Skeletal muscle satellite cell (primary cell): ENCODE measurements at regions not wholly inside any gene's neighbourhood (a gene's known extent, or its start where the extent isn't known, plus 50 kb on each side); places are given as distances from the start of the nearest gene placed in this dataset.
A peak's percentile ranks its signal among the peaks of the same experiment; 100 is the strongest.

ENCODE experiments used
- H3K27me3 ChIP-seq: 2 replicates; pipeline ENCODE4 v1.7.0; 2013; ENCODE audit warnings: low read length; ENCODE audit not compliant: control insufficient read depth, insufficient read depth
- H3K36me3 ChIP-seq: 2 replicates; pipeline ENCODE4 v1.7.0; 2013; ENCODE audit warnings: mild to moderate bottlenecking, control low read depth, low read length; ENCODE audit not compliant: insufficient read depth
- H3K4me1 ChIP-seq: 2 replicates; pipeline ENCODE4 v1.7.0; 2013; ENCODE audit warnings: low read length; ENCODE audit not compliant: control insufficient read depth, insufficient read depth
- H3K4me2 ChIP-seq: 2 replicates; pipeline ENCODE4 v1.7.0; 2013; ENCODE audit warnings: mild to moderate bottlenecking, low read length
- H3K4me3 ChIP-seq: 2 replicates; pipeline ENCODE4 v1.7.0; 2013; ENCODE audit warnings: low read length
- H3K9ac ChIP-seq: 2 replicates; pipeline ENCODE4 v1.7.0; 2013; ENCODE audit warnings: mild to moderate bottlenecking, low read depth, low read length, moderate library complexity
- H3K9me3 ChIP-seq: replicated peaks from 2 replicates; pipeline ENCODE4 v1.7.0; 2013; ENCODE audit warnings: mild to moderate bottlenecking, control low read depth, low read length

DNA sequence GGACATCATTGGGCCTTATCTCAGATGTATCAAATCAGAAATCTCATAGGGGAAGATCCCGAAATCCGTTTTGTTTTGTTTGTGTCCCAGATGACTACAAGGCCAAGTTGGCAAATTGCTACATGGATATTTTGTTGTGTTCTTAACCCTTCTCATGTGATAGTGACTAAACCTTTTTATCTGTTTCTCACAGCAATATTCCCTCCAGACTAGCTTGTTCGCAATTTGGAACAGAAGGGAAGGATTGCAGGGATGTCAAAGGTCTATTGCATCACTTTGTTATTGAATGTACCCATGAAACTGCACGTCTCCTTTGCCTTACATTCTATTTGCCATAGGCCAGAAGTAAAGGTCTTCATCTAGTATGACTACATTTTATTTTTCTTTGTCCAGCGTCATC is 453.9 kb downstream of the NFIB start:
- Histone ChIP-seq H3K27me3 (no peaks in the 10 kb centered on the region), H3K36me3 (no peaks in the 10 kb centered on the region), H3K9me3 (no peaks in the 10 kb centered on the region), H3K4me1 (peaks cover 11% of the 10 kb centered on the region), H3K4me3 (no peak overlapping the region), H3K4me2 (no peak overlapping the region), H3K9ac (no peak overlapping the region)

GRCh38 chr9:13857521-13857920 is 456.4 kb downstream of the NFIB start:
- Histone ChIP-seq H3K4me2 (peak overlapping the region; percentile 9), H3K4me3 (no peak overlapping the region), H3K36me3 (no peaks in the 10 kb centered on the region), H3K4me1 (peaks cover 11% of the 10 kb centered on the region), H3K9me3 (no peaks in the 10 kb centered on the region), H3K27me3 (no peaks in the 10 kb centered on the region), H3K9ac (no peak overlapping the region)

DNA sequence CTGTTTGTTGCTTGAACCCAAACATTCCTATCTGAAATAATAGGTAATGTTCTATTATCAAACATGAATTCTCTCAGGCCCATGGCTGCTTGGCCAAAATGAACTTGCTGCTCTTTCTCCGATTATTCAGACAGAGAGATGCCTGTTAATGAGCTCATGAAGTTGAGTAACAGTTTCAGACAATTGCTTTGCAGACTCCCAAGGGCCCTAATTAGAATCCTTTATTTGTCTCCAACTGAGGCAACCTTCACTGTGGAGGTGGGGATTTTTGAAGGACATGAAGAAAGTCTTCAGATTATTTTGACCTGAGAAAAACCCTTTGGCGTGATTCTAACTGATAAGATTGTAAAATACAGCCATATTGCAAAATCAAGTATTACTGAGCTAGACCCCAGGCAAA is 466.7 kb downstream of the NFIB start:
- Histone ChIP-seq H3K27me3 (peaks cover 9% of the 10 kb centered on the region), H3K4me1 (no peaks in the 10 kb centered on the region), H3K36me3 (no peaks in the 10 kb centered on the region), H3K4me3 (no peak overlapping the region), H3K4me2 (no peak overlapping the region), H3K9ac (no peak overlapping the region), H3K9me3 (no peaks in the 10 kb centered on the region)

DNA sequence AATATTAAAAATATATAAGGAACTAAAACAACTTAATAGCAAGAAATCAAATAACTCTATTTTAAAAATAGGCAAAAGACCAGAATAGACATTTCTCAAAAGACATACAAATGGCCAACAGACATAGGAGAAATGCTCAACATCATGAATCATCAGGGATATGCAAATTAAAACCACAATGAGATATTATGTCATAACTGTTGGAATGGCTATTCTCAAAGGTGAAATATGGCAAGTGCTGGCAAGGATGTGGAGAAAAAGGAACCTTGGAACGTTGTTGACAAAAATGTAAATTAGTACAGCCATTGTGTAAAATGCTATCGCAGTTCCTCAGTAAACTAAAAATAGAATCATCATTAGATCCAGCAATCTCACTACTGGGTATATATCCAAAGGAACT is 468.5 kb downstream of the NFIB start:
- Histone ChIP-seq H3K9ac (no peak overlapping the region), H3K4me3 (no peak overlapping the region), H3K4me2 (no peak overlapping the region), H3K36me3 (no peaks in the 10 kb centered on the region), H3K4me1 (no peaks in the 10 kb centered on the region), H3K27me3 (peaks cover 13% of the 10 kb centered on the region), H3K9me3 (no peaks in the 10 kb centered on the region)

GRCh38 chr9:13841746-13842462 is 472.0 kb downstream of the NFIB start:
- no peaks in the 10 kb centered on the region for H3K4me1 ChIP-seq
- no peak overlapping the region for H3K9ac ChIP-seq
- H3K4me2 ChIP-seq = no peak overlapping the region
- no peaks in the 10 kb centered on the region for H3K36me3 ChIP-seq
- no peak overlapping the region for H3K4me3 ChIP-seq
- H3K27me3 ChIP-seq = peaks cover 13% of the 10 kb centered on the region
- no peaks in the 10 kb centered on the region for H3K9me3 ChIP-seq

DNA sequence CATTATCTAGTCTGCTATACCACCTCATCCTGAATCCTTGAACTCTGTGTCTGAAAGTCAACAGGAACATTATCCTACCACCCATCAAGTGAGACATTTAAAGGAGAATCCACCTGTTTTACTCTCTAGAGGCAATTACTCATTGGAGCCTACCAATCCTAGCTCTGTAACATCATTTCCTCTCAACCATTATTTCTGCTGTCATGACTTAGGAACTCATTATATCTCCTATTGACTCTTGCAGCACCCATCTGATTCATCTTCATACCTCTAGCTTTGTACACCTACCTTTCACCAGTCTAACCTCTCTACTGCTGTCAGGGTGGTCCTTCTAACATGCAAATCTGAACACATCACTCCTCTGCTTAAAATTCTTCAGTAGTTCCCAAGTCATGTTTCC is 481.5 kb downstream of the NFIB start:
- H3K4me2 ChIP-seq = no peak overlapping the region

GRCh38 chr9:13823026-13823425 is 490.9 kb downstream of the NFIB start:
- no peak overlapping the region for H3K9ac ChIP-seq

More for the DNA sequence above, 481.5 kb downstream of the NFIB start:
- Histone ChIP-seq H3K27me3 (no peaks in the 10 kb centered on the region), H3K4me1 (no peaks in the 10 kb centered on the region), H3K9ac (no peak overlapping the region), H3K36me3 (no peaks in the 10 kb centered on the region), H3K9me3 (peaks cover 3% of the 10 kb centered on the region), H3K4me3 (no peak overlapping the region)

GRCh38 chr9:13817754-13818278 is 496.1 kb downstream of the NFIB start:
- H3K4me2 ChIP-seq = no peak overlapping the region
- H3K4me3 ChIP-seq = no peak overlapping the region
- H3K27me3 ChIP-seq = no peaks in the 10 kb centered on the region
- H3K9ac ChIP-seq = no peak overlapping the region
- peaks cover 7% of the 10 kb centered on the region for H3K4me1 ChIP-seq
- H3K36me3 ChIP-seq = no peaks in the 10 kb centered on the region
- H3K9me3 ChIP-seq = no peaks in the 10 kb centered on the region

More at GRCh38 chr9:13823026-13823425, 490.9 kb downstream of the NFIB start:
- no peak overlapping the region for H3K4me3 ChIP-seq
- no peaks in the 10 kb centered on the region for H3K9me3 ChIP-seq
- no peaks in the 10 kb centered on the region for H3K36me3 ChIP-seq
- H3K4me1 ChIP-seq = no peaks in the 10 kb centered on the region
- H3K4me2 ChIP-seq = no peak overlapping the region
- H3K27me3 ChIP-seq = peaks cover 4% of the 10 kb centered on the region

- Histone ChIP-seq H3K4me2 (no peak overlapping the region), H3K4me3 (no peak overlapping the region), H3K9ac (no peak overlapping the region), H3K36me3 (no peaks in the 10 kb centered on the region), H3K9me3 (no peaks in the 10 kb centered on the region), H3K4me1 (peaks cover 7% of the 10 kb centered on the region), H3K27me3 (no peaks in the 10 kb centered on the region)
Observed at GRCh38 chr9:13816837-13817236, 497.1 kb downstream of the NFIB start.

GRCh38 chr9:13814647-13815400 is 499.1 kb downstream of the NFIB start:
- H3K4me2 ChIP-seq = no peak overlapping the region
- H3K4me1 ChIP-seq = peaks cover 20% of the 10 kb centered on the region
- no peaks in the 10 kb centered on the region for H3K9me3 ChIP-seq
- H3K27me3 ChIP-seq = no peaks in the 10 kb centered on the region
- no peak overlapping the region for H3K4me3 ChIP-seq
- H3K9ac ChIP-seq = no peak overlapping the region
- H3K36me3 ChIP-seq = no peaks in the 10 kb centered on the region

- H3K9me3 ChIP-seq = no peaks in the 10 kb centered on the region
- H3K4me3 ChIP-seq = no peak overlapping the region
- no peaks in the 10 kb centered on the region for H3K27me3 ChIP-seq
- H3K4me2 ChIP-seq = no peak overlapping the region
- H3K36me3 ChIP-seq = no peaks in the 10 kb centered on the region
- H3K9ac ChIP-seq = no peak overlapping the region
- H3K4me1 ChIP-seq = peaks cover 17% of the 10 kb centered on the region
Observed at GRCh38 chr9:13811876-13812275, 502.1 kb downstream of the NFIB start.
